ENCODE measurements at regions not wholly inside any gene's neighbourhood (a gene's known extent, or its start where the extent isn't known, plus 50 kb on each side); places are given as distances from the start of the nearest gene placed in this dataset.

- Histone ChIP-seq H3K9me2 (replicated peaks; ENCODE audit: low read length) (no peaks in the 10 kb centered on the region), H3K9me3 (ENCODE audit: low read length) (no peaks in the 10 kb centered on the region), H3K4me3 (ENCODE audit: low read length) (no peak overlapping the region), H3K4me2 (ENCODE audit: low read length) (no peak overlapping the region), H3K79me2 (ENCODE audit: low read length) (no peaks in the 10 kb centered on the region), H4K20me1 (ENCODE audit: low read length) (no peaks in the 10 kb centered on the region), H3K27ac (ENCODE audit: low read length) (no peak overlapping the region), H3F3A (ENCODE audit: low read length, unreplicated experiment) (no peaks in the 10 kb centered on the region), H2AFZ (ENCODE audit: low read length) (no peak overlapping the region), H3K36me3 (ENCODE audit: low read depth, low read length) (no peaks in the 10 kb centered on the region), H3K9ac (ENCODE audit: low read length) (no peak overlapping the region), H3K27me3 (ENCODE audit: low read length) (no peaks in the 10 kb centered on the region), H3K4me1 (ENCODE audit: insufficient read depth, low read length) (no peaks in the 10 kb centered on the region)
- DNase-seq (no peak), ATAC-seq (no peak)
- ChIA-PET CTCF (no interaction called here), POLR2A (ENCODE audit: unreplicated experiment) (no interaction called here)
- intact Hi-C loops (cut with micrococcal nuclease): no loop called here
- TF ChIP-seq EZH2 (IDR thresholded peaks at IDR 0.05; ENCODE audit: low read length, unreplicated experiment) (no peak), EZH2phosphoT487 (IDR thresholded peaks at IDR 0.05; ENCODE audit: borderline replicate concordance, low read length) (no peak)
- TF ChIP-seq, protein P1, sequence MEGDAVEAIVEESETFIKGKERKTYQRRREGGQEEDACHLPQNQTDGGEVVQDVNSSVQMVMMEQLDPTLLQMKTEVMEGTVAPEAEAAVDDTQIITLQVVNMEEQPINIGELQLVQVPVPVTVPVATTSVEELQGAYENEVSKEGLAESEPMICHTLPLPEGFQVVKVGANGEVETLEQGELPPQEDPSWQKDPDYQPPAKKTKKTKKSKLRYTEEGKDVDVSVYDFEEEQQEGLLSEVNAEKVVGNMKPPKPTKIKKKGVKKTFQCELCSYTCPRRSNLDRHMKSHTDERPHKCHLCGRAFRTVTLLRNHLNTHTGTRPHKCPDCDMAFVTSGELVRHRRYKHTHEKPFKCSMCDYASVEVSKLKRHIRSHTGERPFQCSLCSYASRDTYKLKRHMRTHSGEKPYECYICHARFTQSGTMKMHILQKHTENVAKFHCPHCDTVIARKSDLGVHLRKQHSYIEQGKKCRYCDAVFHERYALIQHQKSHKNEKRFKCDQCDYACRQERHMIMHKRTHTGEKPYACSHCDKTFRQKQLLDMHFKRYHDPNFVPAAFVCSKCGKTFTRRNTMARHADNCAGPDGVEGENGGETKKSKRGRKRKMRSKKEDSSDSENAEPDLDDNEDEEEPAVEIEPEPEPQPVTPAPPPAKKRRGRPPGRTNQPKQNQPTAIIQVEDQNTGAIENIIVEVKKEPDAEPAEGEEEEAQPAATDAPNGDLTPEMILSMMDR (conservative IDR thresholded peaks at IDR 0.05; ENCODE audit: low read depth, low read length): no peak
- BruUV-seq (replicated peaks): no TSS peak
Observed at GRCh38 chr11:15863411-15863810, 492.9 kb downstream of the SOX6 start.

DNA sequence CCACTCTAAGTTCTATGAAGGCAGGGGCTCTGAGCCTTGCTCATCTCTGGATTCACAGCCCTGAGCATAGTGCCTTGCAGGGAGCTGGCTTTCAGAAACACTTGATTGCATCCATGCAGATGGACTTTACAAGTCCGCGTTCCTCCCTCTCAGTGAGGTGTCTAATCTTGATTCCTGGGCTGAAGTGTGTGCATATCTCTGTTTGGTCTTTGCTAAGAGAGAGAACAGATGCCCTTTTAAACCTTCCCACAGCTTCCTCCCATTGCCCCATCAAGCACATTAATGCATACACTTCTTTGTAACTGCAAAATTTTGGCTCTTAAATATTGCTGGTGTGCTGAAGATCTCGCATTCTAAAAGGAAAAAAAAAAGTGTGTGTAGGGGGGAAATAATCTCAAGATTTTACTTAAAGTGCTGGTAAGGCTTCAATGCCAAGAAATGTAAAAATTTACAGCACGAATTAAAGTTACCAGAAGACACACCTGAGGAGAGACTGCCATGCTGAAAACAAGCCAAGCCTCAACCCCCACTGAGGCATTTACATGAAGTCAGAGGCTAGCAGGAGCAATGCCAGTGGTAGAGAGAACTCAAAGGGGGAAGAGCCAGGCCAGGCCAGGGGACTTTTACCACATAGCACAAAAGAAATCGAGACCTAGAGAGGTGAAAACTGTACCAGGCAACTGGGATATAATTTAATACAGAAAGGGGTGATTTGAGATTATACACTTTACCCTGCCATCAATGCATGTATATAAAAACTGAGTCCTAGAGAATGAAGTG lies 492.1 kb downstream of the SOX6 start:
- BruUV-seq (replicated peaks): no TSS peak

GRCh38 chr11:15865212-15865987 lies 490.9 kb downstream of the SOX6 start:
- ChIA-PET CTCF (no interaction called here), POLR2A (ENCODE audit: unreplicated experiment) (no interaction called here)

More for the DNA sequence above, 492.1 kb downstream of the SOX6 start:
- no peak overlapping the region for H2AFZ ChIP-seq (ENCODE audit: low read length)
- no peak overlapping the region for H3K4me3 ChIP-seq (ENCODE audit: low read length)
- H3K4me1 ChIP-seq (ENCODE audit: insufficient read depth, low read length): no peaks in the 10 kb centered on the region
- H3K4me2 ChIP-seq (ENCODE audit: low read length): no peak overlapping the region
- no peaks in the 10 kb centered on the region for H3K27me3 ChIP-seq (ENCODE audit: low read length)
- H3K9ac ChIP-seq (ENCODE audit: low read length): no peak overlapping the region
- TF ChIP-seq EZH2 (IDR thresholded peaks at IDR 0.05; ENCODE audit: low read length, unreplicated experiment): no peak
- POLR2A ChIA-PET (ENCODE audit: unreplicated experiment): no interaction called here
- H3K27ac ChIP-seq (ENCODE audit: low read length): no peak overlapping the region
- DNase-seq (no peak), ATAC-seq (no peak)
- H4K20me1 ChIP-seq (ENCODE audit: low read length): no peaks in the 10 kb centered on the region
- no peaks in the 10 kb centered on the region for H3K79me2 ChIP-seq (ENCODE audit: low read length)
- no peaks in the 10 kb centered on the region for H3K9me2 ChIP-seq (replicated peaks; ENCODE audit: low read length)
- intact Hi-C loops (cut with micrococcal nuclease): no loop called here
- H3K36me3 ChIP-seq (ENCODE audit: low read depth, low read length): no peaks in the 10 kb centered on the region
- CTCF ChIA-PET: no interaction called here
- H3F3A ChIP-seq (ENCODE audit: low read length, unreplicated experiment): no peaks in the 10 kb centered on the region
- H3K9me3 ChIP-seq (ENCODE audit: low read length): no peaks in the 10 kb centered on the region

More at GRCh38 chr11:15865212-15865987, 490.9 kb downstream of the SOX6 start:
- Histone ChIP-seq H3K27me3 (ENCODE audit: low read length) (no peaks in the 10 kb centered on the region), H2AFZ (ENCODE audit: low read length) (no peak overlapping the region), H4K20me1 (ENCODE audit: low read length) (no peaks in the 10 kb centered on the region), H3K79me2 (ENCODE audit: low read length) (no peaks in the 10 kb centered on the region), H3K4me2 (ENCODE audit: low read length) (no peak overlapping the region), H3F3A (ENCODE audit: low read length, unreplicated experiment) (no peaks in the 10 kb centered on the region), H3K4me1 (ENCODE audit: insufficient read depth, low read length) (no peaks in the 10 kb centered on the region), H3K9ac (ENCODE audit: low read length) (no peak overlapping the region), H3K9me2 (replicated peaks; ENCODE audit: low read length) (no peaks in the 10 kb centered on the region), H3K27ac (ENCODE audit: low read length) (no peak overlapping the region), H3K9me3 (ENCODE audit: low read length) (no peaks in the 10 kb centered on the region), H3K36me3 (ENCODE audit: low read depth, low read length) (no peaks in the 10 kb centered on the region), H3K4me3 (ENCODE audit: low read length) (no peak overlapping the region)
- TF ChIP-seq EZH2phosphoT487 (IDR thresholded peaks at IDR 0.05; ENCODE audit: borderline replicate concordance, low read length) (no peak), EZH2 (IDR thresholded peaks at IDR 0.05; ENCODE audit: low read length, unreplicated experiment) (no peak)
- TF ChIP-seq, protein P1 (conservative IDR thresholded peaks at IDR 0.05; ENCODE audit: low read depth, low read length): no peak
- intact Hi-C loops (cut with micrococcal nuclease): no loop called here
- ATAC-seq (no peak), DNase-seq (peak; percentile 15)
- no TSS peak for BruUV-seq (replicated peaks)
